ENCODE measurements at regions not wholly inside any gene's neighbourhood (a gene's known extent, or its start where the extent isn't known, plus 50 kb on each side); places are given as distances from the start of the nearest gene placed in this dataset.

GRCh38 chr19:31119951-31120690 lies 229.1 kb downstream of the TSHZ3 start:
- no peak for DNase-seq

GRCh38 chr19:31118986-31119385 lies 230.2 kb downstream of the TSHZ3 start:
- no peak for DNase-seq

- DNase-seq = no peak
These were observed 230.8 kb downstream of the TSHZ3 start for GRCh38 chr19:31118287-31118955.

GRCh38 chr19:31114585-31114984 lies 234.7 kb downstream of the TSHZ3 start:
- no peak for DNase-seq

- DNase-seq = no peak
These were observed 235.9 kb downstream of the TSHZ3 start for GRCh38 chr19:31113293-31113692.

GRCh38 chr19:31112158-31112557 lies 237.1 kb downstream of the TSHZ3 start:
- no peak for DNase-seq

GRCh38 chr19:31111741-31112140 lies 237.5 kb downstream of the TSHZ3 start:
- DNase-seq = no peak

- peak; percentile 9 for DNase-seq
These were observed 238.9 kb downstream of the TSHZ3 start for GRCh38 chr19:31110336-31110735.

- peak; percentile 1 for DNase-seq
These were observed 239.6 kb downstream of the TSHZ3 start for GRCh38 chr19:31109636-31110035.

GRCh38 chr19:31107096-31107495 lies 242.1 kb downstream of the TSHZ3 start:
- DNase-seq = no peak

- no peak for DNase-seq
These were observed 243.5 kb downstream of the TSHZ3 start for GRCh38 chr19:31105761-31106160.

GRCh38 chr19:31104451-31104850 lies 244.8 kb downstream of the TSHZ3 start:
- no peak for DNase-seq

- no peak for DNase-seq
These were observed 246.0 kb downstream of the TSHZ3 start for GRCh38 chr19:31103228-31103627.

- no peak for DNase-seq
These were observed 246.6 kb downstream of the TSHZ3 start for GRCh38 chr19:31102674-31103073.

GRCh38 chr19:31100981-31101380 lies 248.3 kb downstream of the TSHZ3 start:
- DNase-seq = no peak

- DNase-seq = no peak
These were observed 249.0 kb downstream of the TSHZ3 start for GRCh38 chr19:31100206-31100590.

GRCh38 chr19:31099515-31100205 lies 249.6 kb downstream of the TSHZ3 start:
- DNase-seq = no peak

- no peak for DNase-seq
These were observed 250.4 kb downstream of the TSHZ3 start for GRCh38 chr19:31098836-31099235.

- DNase-seq = no peak
These were observed 252.2 kb downstream of the TSHZ3 start for GRCh38 chr19:31096935-31097545.

- DNase-seq = no peak
These were observed 253.0 kb downstream of the TSHZ3 start for GRCh38 chr19:31096062-31096830.

GRCh38 chr19:31095100-31095804 lies 254.0 kb downstream of the TSHZ3 start:
- no peak for DNase-seq

- DNase-seq = no peak
These were observed 257.0 kb downstream of the TSHZ3 start for GRCh38 chr19:31092274-31092673.
